Lung (tissue), 11 donors: ENCODE measurements at regions not wholly inside any gene's neighbourhood (a gene's known extent, or its start where the extent isn't known, plus 50 kb on each side); places are given as distances from the start of the nearest gene placed in this dataset.

ENCODE experiments used
- ATAC-seq: fragments of 200-7000 bp; cut with Tn5 transposase; one replicate; pipeline ENCODE4 v1.9.1; 2020; ENCODE audit warnings: moderate number of reproducible peaks; ENCODE audit not compliant: insufficient read depth, low FRiP score
- DNase-seq, 3 donors: peaks; one replicate each; pipeline ENCODE4 v3.0.0-alpha.2; 2013 to 2017
- H3K27ac ChIP-seq, 2 donors: one replicate each; pipeline ENCODE4 v1.5.1; 2013; ENCODE audit warnings: mild to moderate bottlenecking in 2 of 2, moderate library complexity in 2 of 2, control low read depth in 1 of 2, inconsistent platforms in 1 of 2, low read depth in 1 of 2, low read length in 1 of 2
- H3K27me3 ChIP-seq, 3 donors: one replicate each; pipeline ENCODE4 v1.5.1; 2013; ENCODE audit warnings: low read length in 2 of 3; ENCODE audit not compliant: control insufficient read depth in 3 of 3, insufficient read depth in 3 of 3
- H3K36me3 ChIP-seq, 4 donors: one replicate each; pipeline ENCODE4 v1.5.1; 2013; ENCODE audit warnings: low read length in 4 of 4, mild to moderate bottlenecking in 1 of 4, moderate library complexity in 1 of 4; ENCODE audit not compliant: control insufficient read depth in 4 of 4, insufficient read depth in 4 of 4
- H3K4me1 ChIP-seq, 5 donors: one replicate each; pipeline ENCODE4 v1.5.1; 2013; ENCODE audit warnings: low read length in 5 of 5, mild to moderate bottlenecking in 2 of 5, moderate library complexity in 1 of 5; ENCODE audit not compliant: control insufficient read depth in 5 of 5, insufficient read depth in 5 of 5
- H3K4me3 ChIP-seq: one replicate; pipeline ENCODE4 v1.5.1; 2013; ENCODE audit warnings: mild to moderate bottlenecking, control low read depth, moderate library complexity
- H3K9ac ChIP-seq, 2 donors: one replicate each; pipeline ENCODE4 v1.5.1; 2013; ENCODE audit warnings: low read length in 2 of 2, control low read depth in 1 of 2; ENCODE audit not compliant: insufficient read depth in 1 of 2
- H3K9me3 ChIP-seq, 4 donors: one replicate each; pipeline ENCODE4 v1.5.1; 2013; ENCODE audit warnings: low read length in 3 of 4, mild to moderate bottlenecking in 1 of 4, moderate library complexity in 1 of 4; ENCODE audit not compliant: control insufficient read depth in 4 of 4, insufficient read depth in 3 of 4
- CTCF ChIP-seq: IDR thresholded peaks from 2 replicates; pipeline ENCODE4 v1.5.1; 2012; ENCODE audit warnings: mild to moderate bottlenecking; ENCODE audit errors: control extremely low read depth, extremely low read depth
- WGBS, 2 donors: extraction: QIAGEN DNeasy Blood & Tissue Kit; methylation state at CpG; one replicate each; pipeline ENCODE4 v1.1.7; 2013; 5-methylcytosine and 5-hydroxymethylcytosine counted together
- donor health status: control.
- donor health status: control.
- donor health status: Bipolar disorder and iron deficiency.
- donor health status: healthy.
- donor health status: DM: yes; HTN: yes; CAD: no.

DNA sequence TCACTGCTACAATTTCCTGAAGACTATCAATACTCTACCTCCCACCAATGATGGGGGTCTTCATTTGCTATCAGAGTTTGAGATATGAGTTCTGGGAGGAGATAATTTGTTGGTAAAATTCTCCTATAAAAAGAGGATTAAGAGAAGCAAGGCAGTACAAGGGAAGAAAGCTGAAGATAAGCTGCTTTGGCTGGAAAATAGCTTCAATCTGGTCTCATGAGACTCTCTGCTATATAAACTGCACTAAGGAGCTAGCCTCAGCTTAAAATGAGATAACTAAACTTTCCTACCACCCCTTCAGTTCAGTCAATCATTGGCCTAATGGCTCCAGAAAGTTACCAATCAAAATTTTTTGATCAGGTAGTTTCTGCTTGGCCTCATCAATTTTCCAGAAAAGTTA is 2105.0 kb downstream of the ARAP2 start:
- no peak for TF ChIP-seq CTCF
- no peaks in the 10 kb centered on the region for H3K27me3 ChIP-seq
- no peak overlapping the region for H3K27ac ChIP-seq
- H3K4me1 ChIP-seq: no peaks in the 10 kb centered on the region
- peaks cover 0 to 2% (median 0%) of the 10 kb centered on the region in 4 donors for H3K9me3 ChIP-seq
- no peaks in the 10 kb centered on the region for H3K36me3 ChIP-seq
- ATAC-seq (no peak), DNase-seq (no peak)
- H3K4me3 ChIP-seq: no peak overlapping the region
- no peak overlapping the region for H3K9ac ChIP-seq

- Histone ChIP-seq H3K27me3 (no peaks in the 10 kb centered on the region), H3K9ac (no peak overlapping the region), H3K9me3 (no peaks in the 10 kb centered on the region), H3K4me3 (no peak overlapping the region), H3K36me3 (no peaks in the 10 kb centered on the region), H3K4me1 (no peaks in the 10 kb centered on the region), H3K27ac (no peak overlapping the region)
- DNase-seq (no peak), ATAC-seq (no peak)
- TF ChIP-seq CTCF: no peak
- WGBS, 2 donors: 65 to 73% methylated on average over 2 of the region's 2 CpGs
Measured at GRCh38 chr4:34148322-34148908, 2095.9 kb downstream of the ARAP2 start.

GRCh38 chr4:34157547-34157946 is 2086.8 kb downstream of the ARAP2 start:
- no peak overlapping the region for H3K27ac ChIP-seq
- ATAC-seq (no peak), DNase-seq (no peak)
- no peaks in the 10 kb centered on the region for H3K9me3 ChIP-seq
- no peak overlapping the region for H3K4me3 ChIP-seq
- no peaks in the 10 kb centered on the region for H3K27me3 ChIP-seq
- no peaks in the 10 kb centered on the region for H3K4me1 ChIP-seq
- H3K9ac ChIP-seq: no peak overlapping the region
- no peaks in the 10 kb centered on the region for H3K36me3 ChIP-seq
- no peak for TF ChIP-seq CTCF

DNA sequence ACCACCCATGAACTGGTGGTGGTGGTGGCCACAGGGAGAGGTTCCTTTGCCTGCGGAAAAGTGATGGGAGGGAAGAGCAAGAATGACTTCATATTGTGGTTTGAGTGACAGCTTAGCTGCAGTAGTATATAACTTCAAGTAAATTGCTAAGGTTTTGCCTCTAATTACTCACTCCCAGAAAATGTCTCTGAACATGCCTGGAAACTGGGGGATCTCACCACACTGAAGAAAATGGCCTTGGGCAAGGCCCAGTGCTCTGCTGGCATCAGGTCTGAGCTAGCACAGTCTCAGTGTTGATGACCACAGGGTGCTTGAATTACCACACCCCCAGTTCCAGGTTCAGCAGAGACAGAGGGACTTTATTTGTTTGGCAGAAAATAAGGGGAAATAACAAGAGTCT is 2085.4 kb downstream of the ARAP2 start:
- TF ChIP-seq CTCF: no peak
- DNase-seq (no peak), ATAC-seq (no peak)
- Histone ChIP-seq H3K36me3 (no peaks in the 10 kb centered on the region), H3K9me3 (no peaks in the 10 kb centered on the region), H3K27me3 (no peaks in the 10 kb centered on the region), H3K4me1 (no peaks in the 10 kb centered on the region), H3K27ac (no peak overlapping the region), H3K4me3 (no peak overlapping the region), H3K9ac (no peak overlapping the region)
- WGBS, 2 donors: 93 to 100% methylated on average over 1 of the region's 1 CpG
